HCT116 (cell line): ENCODE measurements at regions not wholly inside any gene's neighbourhood (a gene's known extent, or its start where the extent isn't known, plus 50 kb on each side); places are given as distances from the start of the nearest gene placed in this dataset.

Experiments
- CEBPB ChIP-seq: IDR thresholded peaks from 2 replicates; pipeline ENCODE4 v1.6.1; 2012; ENCODE audit warnings: low read depth
- EGR1 ChIP-seq: IDR thresholded peaks from 2 replicates; pipeline ENCODE4 v1.6.1; 2012; ENCODE audit warnings: low read depth
- ELF1 ChIP-seq: IDR thresholded peaks from 2 replicates; pipeline ENCODE4 v1.6.1; 2012; ENCODE audit warnings: low read depth, borderline replicate concordance
- EZH2 ChIP-seq: fragments of 200-600 bp; sonication (generic); IDR thresholded peaks from 2 replicates; pipeline ENCODE4 v1.6.1; 2017; ENCODE audit warnings: antibody characterized with exemption, mixed run types
- POLR2A ChIP-seq: IDR thresholded peaks from 2 replicates; pipeline ENCODE4 v1.7.0; 2011; ENCODE audit warnings: borderline replicate concordance; ENCODE audit not compliant: insufficient read depth, insufficient read length; ENCODE audit errors: extremely low read depth
- POLR2AphosphoS5 ChIP-seq: IDR thresholded peaks from 2 replicates; pipeline ENCODE4 v1.6.1; 2011; ENCODE audit warnings: mild to moderate bottlenecking, low read depth, low read length, moderate library complexity
- RAD21 ChIP-seq: IDR thresholded peaks from 2 replicates; pipeline ENCODE4 v1.6.1; 2012; ENCODE audit warnings: low read depth, mild to moderate bottlenecking
- REST ChIP-seq: IDR thresholded peaks from 2 replicates; pipeline ENCODE4 v1.6.1; 2012; ENCODE audit warnings: low read depth
- SP1 ChIP-seq: IDR thresholded peaks from 2 replicates; pipeline ENCODE4 v1.6.1; 2012; ENCODE audit warnings: low read depth
- YY1 ChIP-seq: IDR thresholded peaks from 2 replicates; pipeline ENCODE4 v1.6.1; 2011; ENCODE audit warnings: low read length, low read depth, moderate library complexity, mild to moderate bottlenecking; ENCODE audit not compliant: insufficient replicate concordance; ENCODE audit errors: extremely low read depth
- ZBTB33 ChIP-seq: IDR thresholded peaks from 2 replicates; pipeline ENCODE4 v1.6.1; 2011; ENCODE audit warnings: mild to moderate bottlenecking, low read length, moderate library complexity; ENCODE audit not compliant: insufficient replicate concordance; ENCODE audit errors: extremely low read depth
- ZFX ChIP-seq: fragments of 450-650 bp; IDR thresholded peaks from 2 replicates; pipeline ENCODE4 v1.6.1; 2017
- TF ChIP-seq, protein P1 (sequence below): IDR thresholded peaks from 2 replicates; pipeline ENCODE4 v1.6.1; 2012
- TF ChIP-seq, protein P2 (sequence below), 3 experiments: fragments of 200-600 bp in 1 of 3; sonication (generic) in 1 of 3; IDR thresholded peaks in 2 of 3; conservative IDR thresholded peaks in 1 of 3; 2 replicates each; pipeline ENCODE4 v1.5.1; 2012 to 2017; ENCODE audit warnings: low read depth in 2 of 3, low read length in 2 of 3, antibody characterized with exemption in 1 of 3, borderline replicate concordance in 1 of 3, control low read depth in 1 of 3, mild to moderate bottlenecking in 1 of 3, mixed read lengths in 1 of 3, mixed run types in 1 of 3, moderate library complexity in 1 of 3; ENCODE audit not compliant: insufficient read depth in 1 of 3

DNA sequence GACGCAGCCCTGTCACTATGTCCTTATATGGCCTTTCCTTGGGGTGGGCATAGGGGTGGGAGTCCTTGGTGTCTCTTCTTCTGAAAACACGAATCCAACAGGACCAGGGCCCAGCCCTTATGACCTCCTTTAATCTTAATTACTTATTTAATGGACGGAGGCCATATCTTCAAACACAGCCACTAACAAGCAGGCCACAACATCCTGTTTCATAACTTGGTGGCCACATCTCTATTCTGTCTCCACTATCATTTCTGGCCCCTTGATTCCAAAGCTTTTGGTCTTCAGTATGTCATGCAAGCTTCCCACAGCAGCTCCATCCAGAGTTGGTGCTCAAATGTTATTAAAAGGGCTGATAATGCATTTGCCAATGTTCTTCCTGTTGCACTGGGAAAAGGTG is 287.3 kb upstream of the SMIM21 start:
- TF ChIP-seq EGR1 = no peak
- TF ChIP-seq POLR2A = no peak
- TF ChIP-seq EZH2 = no peak
- TF ChIP-seq, protein P1, sequence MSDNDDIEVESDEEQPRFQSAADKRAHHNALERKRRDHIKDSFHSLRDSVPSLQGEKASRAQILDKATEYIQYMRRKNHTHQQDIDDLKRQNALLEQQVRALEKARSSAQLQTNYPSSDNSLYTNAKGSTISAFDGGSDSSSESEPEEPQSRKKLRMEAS = no peak
- TF ChIP-seq, protein P2, sequence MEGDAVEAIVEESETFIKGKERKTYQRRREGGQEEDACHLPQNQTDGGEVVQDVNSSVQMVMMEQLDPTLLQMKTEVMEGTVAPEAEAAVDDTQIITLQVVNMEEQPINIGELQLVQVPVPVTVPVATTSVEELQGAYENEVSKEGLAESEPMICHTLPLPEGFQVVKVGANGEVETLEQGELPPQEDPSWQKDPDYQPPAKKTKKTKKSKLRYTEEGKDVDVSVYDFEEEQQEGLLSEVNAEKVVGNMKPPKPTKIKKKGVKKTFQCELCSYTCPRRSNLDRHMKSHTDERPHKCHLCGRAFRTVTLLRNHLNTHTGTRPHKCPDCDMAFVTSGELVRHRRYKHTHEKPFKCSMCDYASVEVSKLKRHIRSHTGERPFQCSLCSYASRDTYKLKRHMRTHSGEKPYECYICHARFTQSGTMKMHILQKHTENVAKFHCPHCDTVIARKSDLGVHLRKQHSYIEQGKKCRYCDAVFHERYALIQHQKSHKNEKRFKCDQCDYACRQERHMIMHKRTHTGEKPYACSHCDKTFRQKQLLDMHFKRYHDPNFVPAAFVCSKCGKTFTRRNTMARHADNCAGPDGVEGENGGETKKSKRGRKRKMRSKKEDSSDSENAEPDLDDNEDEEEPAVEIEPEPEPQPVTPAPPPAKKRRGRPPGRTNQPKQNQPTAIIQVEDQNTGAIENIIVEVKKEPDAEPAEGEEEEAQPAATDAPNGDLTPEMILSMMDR (IDR thresholded peaks at IDR 0.05 in 2 of 3, conservative IDR thresholded peaks at IDR 0.05 in 1 of 3; ENCODE audit: borderline replicate concordance in 1 of 3, insufficient read depth in 1 of 3, low read depth in 2 of 3, low read length in 2 of 3) = no peak
- TF ChIP-seq REST = no peak
- no peak for TF ChIP-seq RAD21
- TF ChIP-seq ELF1 = no peak
- TF ChIP-seq POLR2AphosphoS5 = no peak
- TF ChIP-seq CEBPB = no peak
- TF ChIP-seq SP1 = no peak
- no peak for TF ChIP-seq YY1
- TF ChIP-seq ZBTB33 = no peak
- no peak for TF ChIP-seq ZFX
